ENCODE measurements at regions not wholly inside any gene's neighbourhood (a gene's known extent, or its start where the extent isn't known, plus 50 kb on each side); places are given as distances from the start of the nearest gene placed in this dataset.

DNA sequence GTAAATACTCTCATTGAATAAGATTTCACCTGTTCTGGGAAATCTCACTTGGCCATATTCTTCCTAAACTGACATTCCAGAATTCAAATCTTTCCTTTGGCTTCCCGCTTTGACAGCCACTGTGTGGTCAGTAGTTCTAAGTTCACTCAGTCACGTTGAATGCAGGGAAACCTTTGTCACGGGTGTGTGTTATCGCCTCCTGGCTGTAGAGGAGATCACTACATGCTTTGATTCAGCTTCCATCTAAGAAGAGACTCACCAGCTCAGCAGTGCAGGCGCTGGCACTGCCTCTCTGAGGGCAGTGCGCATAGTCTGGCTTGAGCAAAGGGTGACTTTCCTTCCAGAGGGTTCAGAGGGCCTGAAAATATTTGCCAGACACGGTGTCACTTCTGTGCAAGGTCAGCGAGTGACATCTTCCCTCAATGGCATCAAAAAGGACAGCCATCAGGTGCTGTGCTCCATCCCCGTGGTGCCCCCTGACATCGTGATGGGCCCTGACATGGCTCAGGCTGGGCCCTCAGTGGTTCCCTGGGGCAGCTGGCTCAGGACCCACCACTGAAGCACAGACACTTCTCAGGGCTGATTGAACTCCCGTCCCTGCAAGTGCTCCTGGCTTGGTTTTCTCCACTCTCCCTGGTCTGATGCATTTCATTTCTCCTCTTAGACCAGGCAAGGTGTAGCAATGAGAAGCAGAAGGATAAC, 635.4 kb upstream of the ARGLU1 start:
- DNase-seq (ENCODE audit: low read depth), result peak; percentile 10
- TF ChIP-seq, protein P1, sequence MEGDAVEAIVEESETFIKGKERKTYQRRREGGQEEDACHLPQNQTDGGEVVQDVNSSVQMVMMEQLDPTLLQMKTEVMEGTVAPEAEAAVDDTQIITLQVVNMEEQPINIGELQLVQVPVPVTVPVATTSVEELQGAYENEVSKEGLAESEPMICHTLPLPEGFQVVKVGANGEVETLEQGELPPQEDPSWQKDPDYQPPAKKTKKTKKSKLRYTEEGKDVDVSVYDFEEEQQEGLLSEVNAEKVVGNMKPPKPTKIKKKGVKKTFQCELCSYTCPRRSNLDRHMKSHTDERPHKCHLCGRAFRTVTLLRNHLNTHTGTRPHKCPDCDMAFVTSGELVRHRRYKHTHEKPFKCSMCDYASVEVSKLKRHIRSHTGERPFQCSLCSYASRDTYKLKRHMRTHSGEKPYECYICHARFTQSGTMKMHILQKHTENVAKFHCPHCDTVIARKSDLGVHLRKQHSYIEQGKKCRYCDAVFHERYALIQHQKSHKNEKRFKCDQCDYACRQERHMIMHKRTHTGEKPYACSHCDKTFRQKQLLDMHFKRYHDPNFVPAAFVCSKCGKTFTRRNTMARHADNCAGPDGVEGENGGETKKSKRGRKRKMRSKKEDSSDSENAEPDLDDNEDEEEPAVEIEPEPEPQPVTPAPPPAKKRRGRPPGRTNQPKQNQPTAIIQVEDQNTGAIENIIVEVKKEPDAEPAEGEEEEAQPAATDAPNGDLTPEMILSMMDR (IDR thresholded peaks at IDR 0.05; ENCODE audit: insufficient read depth, low read depth, low read length, missing control alignments), result peak; percentile 38
- no peak overlapping the region for H3K4me3 ChIP-seq (ENCODE audit: low read length)

DNA sequence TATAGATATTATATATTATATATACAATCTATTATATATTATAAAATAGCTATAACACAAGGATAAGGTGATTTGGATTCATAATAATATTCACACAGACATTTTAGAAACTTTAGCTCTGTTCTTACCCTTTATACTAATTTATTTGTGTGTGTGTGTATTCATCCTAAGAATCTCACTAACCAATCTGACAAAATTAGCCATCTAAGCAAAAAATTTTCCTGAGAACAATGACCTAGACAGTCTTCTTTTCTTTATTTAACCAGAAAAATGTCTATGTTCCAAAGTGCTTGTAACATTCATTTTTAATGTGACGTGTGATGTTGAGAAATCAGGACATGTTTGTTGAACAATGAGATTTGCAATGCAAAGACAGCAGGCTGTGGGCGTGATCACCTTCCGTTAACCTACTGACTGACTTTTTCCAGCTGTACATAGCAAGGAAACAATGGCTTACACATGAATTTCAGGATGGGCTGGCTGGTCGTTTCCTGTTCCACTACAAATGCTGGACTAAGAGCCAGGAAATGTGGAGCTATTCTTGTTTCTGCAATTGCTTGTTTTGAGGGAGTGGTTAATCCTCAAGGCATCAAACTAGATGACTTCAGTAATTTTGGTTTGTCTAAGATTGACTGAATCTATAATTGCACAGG, 634.6 kb upstream of the ARGLU1 start:
- TF ChIP-seq, protein P1 (IDR thresholded peaks at IDR 0.05; ENCODE audit: insufficient read depth, low read depth, low read length, missing control alignments), result no peak
- peak; percentile 77 for DNase-seq (ENCODE audit: low read depth)
- no peak overlapping the region for H3K4me3 ChIP-seq (ENCODE audit: low read length)

DNA sequence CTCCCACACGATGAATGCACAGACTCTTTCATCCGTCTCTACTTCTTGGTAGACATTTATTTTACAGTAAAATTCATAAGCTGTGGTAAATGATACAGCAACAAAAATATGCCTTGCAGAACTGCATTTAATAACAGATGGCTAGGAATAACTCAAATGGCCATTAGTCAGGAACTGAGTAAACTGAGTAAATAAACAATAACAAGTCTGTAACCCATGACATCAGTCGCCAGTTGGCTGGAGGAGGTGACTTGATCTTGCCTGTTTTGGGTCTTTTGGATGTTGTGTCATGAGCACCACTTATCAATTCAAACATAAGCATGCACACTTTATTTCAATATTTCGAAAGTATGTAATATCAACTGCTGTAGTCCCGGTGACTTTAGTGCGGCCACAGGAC, 632.6 kb upstream of the ARGLU1 start:
- TF ChIP-seq, protein P1 (IDR thresholded peaks at IDR 0.05; ENCODE audit: insufficient read depth, low read depth, low read length, missing control alignments), result no peak
- no peak overlapping the region for H3K4me3 ChIP-seq (ENCODE audit: low read length)
- no peak for DNase-seq (ENCODE audit: low read depth)

DNA sequence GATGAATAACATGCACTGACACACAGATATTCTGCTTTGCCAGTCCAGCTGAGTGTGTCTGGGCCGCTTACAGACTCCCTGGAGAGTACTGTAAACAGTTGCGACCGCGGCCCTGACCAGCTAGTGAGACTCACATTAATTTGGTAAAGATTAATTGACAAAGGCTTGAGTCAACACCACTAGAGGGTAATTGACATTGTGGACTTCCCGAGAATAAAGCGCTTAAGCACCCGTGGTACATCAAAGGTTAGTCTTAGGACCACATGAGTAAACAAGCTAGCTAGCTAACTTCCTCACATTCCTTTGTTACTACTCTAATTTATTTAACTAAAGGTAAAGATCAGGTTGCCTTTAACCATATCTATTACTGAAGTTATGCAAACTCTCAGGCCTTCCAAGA, 624.4 kb upstream of the ARGLU1 start:
- H3K4me3 ChIP-seq (ENCODE audit: low read length), result no peak overlapping the region
- TF ChIP-seq, protein P1 (IDR thresholded peaks at IDR 0.05; ENCODE audit: insufficient read depth, low read depth, low read length, missing control alignments), result no peak
- DNase-seq (ENCODE audit: low read depth), result no peak

DNA sequence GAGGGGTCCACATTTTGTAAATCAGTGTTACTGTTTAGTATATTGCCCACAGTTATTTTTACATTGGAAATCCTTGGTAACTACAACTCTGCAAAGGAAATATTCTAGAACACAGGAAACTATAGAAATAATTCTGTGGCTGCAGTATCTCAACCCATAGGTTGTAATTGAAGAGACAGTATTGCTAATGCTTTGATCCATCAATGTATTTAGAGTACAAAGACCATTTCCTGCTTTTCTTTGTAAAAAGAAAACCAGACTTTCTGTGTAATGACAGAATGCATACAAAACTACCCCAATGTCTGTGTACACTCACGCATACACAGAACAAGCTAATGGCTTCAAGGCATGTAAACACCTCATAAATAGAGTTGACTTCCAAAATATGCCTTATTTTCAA, 622.1 kb upstream of the ARGLU1 start:
- TF ChIP-seq, protein P1 (IDR thresholded peaks at IDR 0.05; ENCODE audit: insufficient read depth, low read depth, low read length, missing control alignments), result no peak
- H3K4me3 ChIP-seq (ENCODE audit: low read length), result no peak overlapping the region
- DNase-seq (ENCODE audit: low read depth), result no peak

DNA sequence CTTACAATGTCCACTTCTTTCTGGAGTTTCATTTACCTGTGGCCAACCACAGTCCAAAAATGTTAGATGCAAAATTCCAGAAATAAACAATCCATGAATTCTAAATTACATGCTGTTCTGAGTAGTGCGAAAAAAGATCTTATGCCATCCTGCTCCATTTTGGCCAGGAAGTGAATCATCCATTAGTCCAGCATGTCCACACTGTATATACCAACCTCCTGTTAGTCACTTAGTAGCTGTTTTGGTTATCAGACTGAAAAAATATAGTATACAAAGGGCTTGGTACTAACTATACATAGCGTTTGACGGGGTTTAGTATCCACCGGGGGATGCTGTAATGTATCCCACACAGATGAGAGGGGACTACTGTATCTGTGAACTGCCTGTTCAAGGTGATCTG, 618.0 kb upstream of the ARGLU1 start:
- TF ChIP-seq, protein P1 (IDR thresholded peaks at IDR 0.05; ENCODE audit: insufficient read depth, low read depth, low read length, missing control alignments), result no peak
- no peak for DNase-seq (ENCODE audit: low read depth)
- H3K4me3 ChIP-seq (ENCODE audit: low read length), result no peak overlapping the region
